Endothelial cell (in vitro differentiated cells): ENCODE measurements at regions not wholly inside any gene's neighbourhood (a gene's known extent, or its start where the extent isn't known, plus 50 kb on each side); places are given as distances from the start of the nearest gene placed in this dataset.

Source experiments
- DNase-seq: peaks from one replicate; pipeline ENCODE4 v3.0.0; 2021; ENCODE audit warnings: low spot score
- H3K27ac Mint-ChIP-seq: one replicate; pipeline ENCODE4 v1.8.0; 2021; ENCODE audit warnings: mixed read lengths, inconsistent platforms; ENCODE audit not compliant: unreplicated experiment
- H3K27me3 Mint-ChIP-seq: one replicate; pipeline ENCODE4 v1.8.0; 2021; ENCODE audit warnings: mild to moderate bottlenecking, moderate library complexity, mixed read lengths, inconsistent platforms; ENCODE audit not compliant: unreplicated experiment
- H3K36me3 Mint-ChIP-seq: one replicate; pipeline ENCODE4 v1.8.0; 2021; ENCODE audit warnings: mild to moderate bottlenecking, low read depth, mixed read lengths, inconsistent platforms; ENCODE audit not compliant: unreplicated experiment
- H3K4me1 Mint-ChIP-seq: one replicate; pipeline ENCODE4 v1.8.0; 2021; ENCODE audit warnings: mild to moderate bottlenecking, mixed read lengths, inconsistent platforms; ENCODE audit not compliant: unreplicated experiment
- H3K4me3 Mint-ChIP-seq: one replicate; pipeline ENCODE4 v1.8.0; 2021; ENCODE audit warnings: mild to moderate bottlenecking, mixed read lengths, inconsistent platforms; ENCODE audit not compliant: unreplicated experiment
- H3K9me3 Mint-ChIP-seq: one replicate; pipeline ENCODE4 v1.8.0; 2021; ENCODE audit warnings: mixed read lengths, inconsistent platforms; ENCODE audit not compliant: unreplicated experiment
- CTCF ChIP-seq: fragments of 200-600 bp; sonication (generic); IDR thresholded peaks from one replicate; pipeline ENCODE4 v1.5.0; 2021; ENCODE audit warnings: antibody characterized with exemption; ENCODE audit not compliant: unreplicated experiment

- DNase-seq = no peak
- Mint-ChIP-seq H3K4me3 (no peak overlapping the region), H3K27me3 (peaks cover 8% of the 10 kb centered on the region), H3K4me1 (peaks cover 10% of the 10 kb centered on the region), H3K9me3 (no peaks in the 10 kb centered on the region), H3K36me3 (peaks cover 10% of the 10 kb centered on the region), H3K27ac (no peak overlapping the region)
- no peak for TF ChIP-seq CTCF
Measured at GRCh38 chr3:177287231-177287630, 89.9 kb upstream of the TBL1XR1 start.

GRCh38 chr3:177290633-177291032 lies 93.4 kb upstream of the TBL1XR1 start:
- Mint-ChIP-seq H3K27me3 (peaks cover 9% of the 10 kb centered on the region), H3K4me1 (peaks cover 21% of the 10 kb centered on the region), H3K4me3 (no peak overlapping the region), H3K36me3 (peaks cover 10% of the 10 kb centered on the region), H3K27ac (no peak overlapping the region), H3K9me3 (no peaks in the 10 kb centered on the region)
- TF ChIP-seq CTCF = no peak
- no peak for DNase-seq

GRCh38 chr3:177294221-177294620 lies 96.9 kb upstream of the TBL1XR1 start:
- no peaks in the 10 kb centered on the region for H3K9me3 Mint-ChIP-seq
- H3K4me1 Mint-ChIP-seq = peaks cover 25% of the 10 kb centered on the region
- H3K4me3 Mint-ChIP-seq = no peak overlapping the region
- DNase-seq = no peak
- no peak overlapping the region for H3K27ac Mint-ChIP-seq
- peaks cover 4% of the 10 kb centered on the region for H3K36me3 Mint-ChIP-seq
- no peak for TF ChIP-seq CTCF
- H3K27me3 Mint-ChIP-seq = peaks cover 7% of the 10 kb centered on the region

GRCh38 chr3:177295116-177295515 lies 97.8 kb upstream of the TBL1XR1 start:
- H3K36me3 Mint-ChIP-seq = no peaks in the 10 kb centered on the region
- DNase-seq = no peak
- H3K27me3 Mint-ChIP-seq = peaks cover 5% of the 10 kb centered on the region
- peak overlapping the region; percentile 79 for H3K27ac Mint-ChIP-seq
- H3K4me1 Mint-ChIP-seq = peaks cover 20% of the 10 kb centered on the region
- no peaks in the 10 kb centered on the region for H3K9me3 Mint-ChIP-seq
- no peak for TF ChIP-seq CTCF
- no peak overlapping the region for H3K4me3 Mint-ChIP-seq

GRCh38 chr3:177299250-177299649 lies 102.0 kb upstream of the TBL1XR1 start:
- no peak for DNase-seq
- no peaks in the 10 kb centered on the region for H3K9me3 Mint-ChIP-seq
- no peaks in the 10 kb centered on the region for H3K36me3 Mint-ChIP-seq
- H3K27me3 Mint-ChIP-seq = no peaks in the 10 kb centered on the region
- TF ChIP-seq CTCF = no peak
- H3K4me1 Mint-ChIP-seq = peaks cover 18% of the 10 kb centered on the region
- H3K27ac Mint-ChIP-seq = no peak overlapping the region
- no peak overlapping the region for H3K4me3 Mint-ChIP-seq
